Lower leg skin (tissue), 4 donors: ENCODE measurements at regions not wholly inside any gene's neighbourhood (a gene's known extent, or its start where the extent isn't known, plus 50 kb on each side); places are given as distances from the start of the nearest gene placed in this dataset.

Experiments
- DNase-seq, 2 donors: peaks; one replicate each; pipeline ENCODE4 v3.0.0-alpha.2; 2019; ENCODE audit warnings: low spot score in 2 of 2
- H3K4me3 ChIP-seq: fragments of 200-600 bp; sonication (generic); 2 replicates; pipeline ENCODE4 v1.5.1; 2017; ENCODE audit warnings: mild to moderate bottlenecking, low read depth; ENCODE audit not compliant: poor library complexity, severe bottlenecking
- POLR2A ChIP-seq, 2 donors: fragments of 450-650 bp; IDR thresholded peaks; one replicate each; pipeline ENCODE4 v1.6.1; 2016 to 2017; ENCODE audit warnings: antibody characterized with exemption in 2 of 2, mild to moderate bottlenecking in 1 of 2, moderate library complexity in 1 of 2
- WGBS, 2 donors: methylation state at CpG; one replicate each; pipeline ENCODE4 v1.1.5; 2018; 5-methylcytosine and 5-hydroxymethylcytosine counted together
- intact Hi-C: fragments of 100-400 bp; cut with DNase I; formaldehyde crosslinking; loops from one replicate; pipeline ENCODE4 v1.15.0; 2023; ENCODE audit warnings: low total_unique reads
- TF ChIP-seq, protein P1 (sequence below), 3 donors: fragments of 450-650 bp; IDR thresholded peaks; one replicate each; pipeline ENCODE4 v1.5.1; 2016; ENCODE audit warnings: antibody characterized with exemption in 3 of 3, mild to moderate bottlenecking in 3 of 3, moderate library complexity in 2 of 3

- TF ChIP-seq, protein P1, sequence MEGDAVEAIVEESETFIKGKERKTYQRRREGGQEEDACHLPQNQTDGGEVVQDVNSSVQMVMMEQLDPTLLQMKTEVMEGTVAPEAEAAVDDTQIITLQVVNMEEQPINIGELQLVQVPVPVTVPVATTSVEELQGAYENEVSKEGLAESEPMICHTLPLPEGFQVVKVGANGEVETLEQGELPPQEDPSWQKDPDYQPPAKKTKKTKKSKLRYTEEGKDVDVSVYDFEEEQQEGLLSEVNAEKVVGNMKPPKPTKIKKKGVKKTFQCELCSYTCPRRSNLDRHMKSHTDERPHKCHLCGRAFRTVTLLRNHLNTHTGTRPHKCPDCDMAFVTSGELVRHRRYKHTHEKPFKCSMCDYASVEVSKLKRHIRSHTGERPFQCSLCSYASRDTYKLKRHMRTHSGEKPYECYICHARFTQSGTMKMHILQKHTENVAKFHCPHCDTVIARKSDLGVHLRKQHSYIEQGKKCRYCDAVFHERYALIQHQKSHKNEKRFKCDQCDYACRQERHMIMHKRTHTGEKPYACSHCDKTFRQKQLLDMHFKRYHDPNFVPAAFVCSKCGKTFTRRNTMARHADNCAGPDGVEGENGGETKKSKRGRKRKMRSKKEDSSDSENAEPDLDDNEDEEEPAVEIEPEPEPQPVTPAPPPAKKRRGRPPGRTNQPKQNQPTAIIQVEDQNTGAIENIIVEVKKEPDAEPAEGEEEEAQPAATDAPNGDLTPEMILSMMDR (IDR thresholded peaks at IDR 0.05), result no peak
- no peak for TF ChIP-seq POLR2A (IDR thresholded peaks at IDR 0.05)
- DNase-seq, result no peak
- 77 to 78% methylated on average over 6 of the region's 6 CpGs for WGBS, 2 donors
- intact Hi-C loops, result no loop called here
- no peak overlapping the region for H3K4me3 ChIP-seq
These were observed 103.5 kb upstream of the BMAL1 start for GRCh38 chr11:13174090-13174489.

DNA sequence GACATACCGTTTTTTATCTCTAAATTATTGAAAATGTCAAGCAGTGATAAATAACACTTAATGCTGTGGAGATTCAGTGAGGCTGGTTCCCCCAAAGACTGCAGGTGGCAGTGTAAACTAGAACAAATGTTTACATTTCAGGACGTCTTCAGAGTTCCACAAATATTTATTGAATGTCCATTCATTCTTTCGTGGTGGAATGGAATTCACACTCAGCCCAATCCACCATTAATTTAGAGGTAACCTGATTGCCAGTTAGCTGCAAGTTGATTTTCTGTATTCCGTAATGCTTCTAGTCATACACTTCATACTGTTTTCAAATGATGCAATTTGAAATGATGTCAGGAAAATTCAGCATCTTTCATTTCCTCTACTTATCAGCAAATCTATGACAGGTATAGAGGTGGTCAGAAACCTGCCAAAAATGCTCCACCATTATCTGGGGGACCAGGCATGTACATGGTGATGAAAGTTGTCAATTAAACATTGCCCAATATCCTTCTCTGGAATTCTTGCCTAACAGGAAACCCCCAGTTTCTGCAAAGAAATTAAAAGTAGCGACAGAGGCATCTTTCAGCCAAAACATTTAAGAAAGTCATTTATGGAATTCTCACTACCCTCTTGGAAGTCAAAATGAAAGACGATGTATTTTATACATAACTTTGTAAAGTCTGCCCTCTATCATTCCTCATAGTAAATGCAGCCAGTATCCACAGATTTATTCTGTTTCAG lies 94.3 kb upstream of the BMAL1 start:
- intact Hi-C loops, result no loop called here
- WGBS, 2 donors, result 8 to 10% methylated on average over 6 of the region's 6 CpGs
- DNase-seq, result no peak
- TF ChIP-seq, protein P1 (IDR thresholded peaks at IDR 0.05), result no peak
- TF ChIP-seq POLR2A (IDR thresholded peaks at IDR 0.05), result no peak
- no peak overlapping the region for H3K4me3 ChIP-seq

DNA sequence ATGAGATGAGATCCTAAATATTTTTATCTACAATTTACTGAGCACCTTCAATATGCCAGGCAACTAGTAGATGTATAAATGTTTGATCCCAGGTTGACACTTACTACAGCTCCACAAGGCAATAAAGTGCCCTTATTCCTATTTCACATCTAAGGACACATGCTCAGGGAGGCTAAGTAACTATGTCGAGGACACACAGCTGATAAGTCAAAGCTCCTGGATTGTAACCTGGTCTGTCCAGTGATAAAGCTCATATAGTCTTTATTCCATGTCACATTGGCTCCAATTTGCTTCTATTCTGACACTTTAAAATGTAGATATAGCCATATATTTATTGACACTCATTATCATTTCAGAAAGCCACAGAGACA lies 93.8 kb upstream of the BMAL1 start:
- TF ChIP-seq, protein P1 (IDR thresholded peaks at IDR 0.05), result no peak
- no peak for TF ChIP-seq POLR2A (IDR thresholded peaks at IDR 0.05)
- WGBS, 2 donors, result 97 to 100% methylated on average over 1 of the region's 1 CpG
- no peak overlapping the region for H3K4me3 ChIP-seq
- intact Hi-C loops, result no loop called here
- DNase-seq, result no peak

DNA sequence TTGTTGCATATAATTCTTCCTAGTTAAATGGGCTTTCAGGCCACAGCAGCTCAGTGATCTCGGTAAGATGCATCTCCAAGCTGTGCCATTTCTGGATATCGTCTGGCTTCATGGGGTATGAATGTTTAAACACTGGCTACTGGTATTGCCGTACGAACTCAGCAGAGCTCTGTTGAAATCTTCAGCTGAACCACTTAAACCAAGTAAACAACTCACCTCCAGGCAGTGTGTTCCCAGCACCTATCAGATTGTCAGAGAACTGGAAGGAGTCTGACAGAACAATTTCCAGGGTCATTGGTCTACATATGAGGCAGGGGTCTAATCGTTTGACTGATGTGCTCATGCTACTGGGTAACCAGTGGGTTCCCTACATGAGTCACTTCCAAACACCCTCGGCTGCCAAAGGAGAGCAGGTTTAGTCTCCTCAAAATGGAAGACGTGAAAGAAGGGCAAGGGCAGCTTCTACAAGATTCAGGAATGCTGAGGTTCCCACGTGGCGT lies 93.2 kb upstream of the BMAL1 start:
- WGBS, 2 donors, result 69 to 73% methylated on average over 9 of the region's 9 CpGs
- DNase-seq, result no peak
- intact Hi-C loops, result no loop called here
- no peak for TF ChIP-seq POLR2A (IDR thresholded peaks at IDR 0.05)
- TF ChIP-seq, protein P1 (IDR thresholded peaks at IDR 0.05), result no peak
- no peak overlapping the region for H3K4me3 ChIP-seq

GRCh38 chr11:13188179-13188578 lies 89.4 kb upstream of the BMAL1 start:
- no peak for DNase-seq
- no peak overlapping the region for H3K4me3 ChIP-seq
- TF ChIP-seq, protein P1 (IDR thresholded peaks at IDR 0.05), result no peak
- TF ChIP-seq POLR2A (IDR thresholded peaks at IDR 0.05), result no peak
- intact Hi-C loops, result no loop called here
